K562 (cell line): ENCODE measurements at regions not wholly inside any gene's neighbourhood (a gene's known extent, or its start where the extent isn't known, plus 50 kb on each side); places are given as distances from the start of the nearest gene placed in this dataset.

ENCODE experiments used
- ATAC-seq: fragments of 200-7000 bp; cut with Tn5 transposase; 3 replicates; pipeline ENCODE4 v1.9.1; 2020; ENCODE audit warnings: moderate library complexity
- BruUV-seq: library from RNA; stranded (reverse); fragments of 400-500 nt; replicated peaks from 2 replicates; lab custom pipeline; 2021; lab: Mats Ljungman, UMichigan
- CTCF ChIA-PET: fragments of 300-600 bp; formaldehyde crosslinking; extraction: SDS; loops from one replicate; lab custom pipeline; 2021; ENCODE audit warnings: low intra/inter-chr PET ratio; lab: Yijun Ruan, JAX
- POLR2A ChIA-PET: fragments of 300-600, 350-650 bp; sonication (Branson Sonifier 250); formaldehyde crosslinking; extraction: SDS; loops from one replicate; lab custom pipeline; 2021; ENCODE audit warnings: antibody characterized with exemption, inconsistent platforms; lab: Yijun Ruan, JAX
- DNase-seq, 4 experiments: peaks; one replicate each; pipeline versions ENCODE4 v3.0.0 to v3.0.0-alpha.2; 2011 to 2018; ENCODE audit warnings: low spot score in 3 of 4, mixed read lengths in 3 of 4; ENCODE audit errors: extremely low read depth in 1 of 4
- FAIRE-seq: peaks from 2 replicates; lab custom pipeline; 2011; peaks lifted over from hg19 to GRCh38; lab: Jason Lieb, UNC
- H2AFZ ChIP-seq: 2 replicates; pipeline ENCODE4 v1.6.0; 2011; ENCODE audit warnings: low read depth, low read length, control low read depth, inconsistent platforms
- H3K27ac ChIP-seq: fragments of 200-600 bp; 3 replicates; pipeline ENCODE4 v1.8.0; 2011; ENCODE audit warnings: low read depth, mild to moderate bottlenecking, control low read depth, inconsistent platforms, low read length, moderate library complexity, mixed read lengths; ENCODE audit errors: extremely low read depth
- H3K27me3 ChIP-seq, 2 experiments: fragments of 300-600 bp in 1 of 2; 2 replicates in 1 of 2; 3 replicates in 1 of 2; pipeline versions ENCODE4 v1.6.0 to v1.8.0; 2011; ENCODE audit warnings: inconsistent platforms in 2 of 2, low read length in 2 of 2, mild to moderate bottlenecking in 1 of 2, mixed read lengths in 1 of 2, moderate library complexity in 1 of 2; ENCODE audit not compliant: control insufficient read depth in 2 of 2, insufficient read depth in 2 of 2
- H3K36me3 ChIP-seq: fragments of 300-600 bp; 3 replicates; pipeline ENCODE4 v1.8.0; 2011; ENCODE audit warnings: mild to moderate bottlenecking, low read length, inconsistent platforms; ENCODE audit not compliant: control insufficient read depth, insufficient read depth
- H3K4me1 ChIP-seq, 2 experiments: fragments of 200-600 bp in 1 of 2; replicated peaks in 1 of 2; 2 replicates in 1 of 2; 3 replicates in 1 of 2; pipeline versions ENCODE4 v1.5.1 to v1.8.0; 2011; ENCODE audit warnings: inconsistent platforms in 2 of 2, low read length in 2 of 2, mild to moderate bottlenecking in 1 of 2, mixed read lengths in 1 of 2, moderate library complexity in 1 of 2; ENCODE audit not compliant: control insufficient read depth in 2 of 2, insufficient read depth in 2 of 2
- H3K4me2 ChIP-seq: 2 replicates; pipeline ENCODE4 v1.6.1; 2011; ENCODE audit warnings: low read length, control low read depth, inconsistent platforms, mixed read lengths; ENCODE audit not compliant: insufficient read depth
- H3K4me3 ChIP-seq: fragments of 200-600 bp; sonication (generic), shearing (Covaris generic); 2 replicates; pipeline ENCODE4 v1.5.1; 2016; ENCODE audit warnings: control low read depth, inconsistent platforms
- H3K79me2 ChIP-seq: fragments of 200-600 bp; 3 replicates; pipeline ENCODE4 v1.8.0; 2011; ENCODE audit warnings: low read length, inconsistent platforms; ENCODE audit not compliant: control insufficient read depth, insufficient read depth
- H3K9ac ChIP-seq, 2 experiments: 2 replicates each; pipeline versions ENCODE4 v1.6.0 to v1.6.1; 2011; ENCODE audit warnings: low read depth in 2 of 2, low read length in 2 of 2, control low read depth in 1 of 2, inconsistent platforms in 1 of 2, mild to moderate bottlenecking in 1 of 2, mixed read lengths in 1 of 2; ENCODE audit not compliant: insufficient read depth in 1 of 2
- H3K9me1 ChIP-seq: one replicate; pipeline ENCODE4 v1.6.0; 2011; ENCODE audit warnings: inconsistent platforms, mild to moderate bottlenecking, low read length, moderate library complexity; ENCODE audit not compliant: control insufficient read depth, insufficient read depth
- H3K9me3 ChIP-seq: replicated peaks from 2 replicates; pipeline ENCODE4 v1.5.1; 2011; ENCODE audit warnings: low read depth, low read length, inconsistent platforms; ENCODE audit not compliant: control insufficient read depth, insufficient read depth
- H4K20me1 ChIP-seq: replicated peaks from 2 replicates; pipeline ENCODE4 v1.6.1; 2011; ENCODE audit warnings: low read length, inconsistent platforms, mixed read lengths; ENCODE audit not compliant: control insufficient read depth, insufficient read depth
- ATF3 ChIP-seq, 2 experiments: fragments of 450-650 bp in 1 of 2; sonication (generic) in 1 of 2; formaldehyde crosslinking in 1 of 2; IDR thresholded peaks in 1 of 2; conservative IDR thresholded peaks in 1 of 2; 2 replicates each; pipeline versions ENCODE4 v1.6.1 to v1.8.1; 2016 to 2023; ENCODE audit warnings: mild to moderate bottlenecking in 2 of 2, moderate library complexity in 2 of 2, inconsistent platforms in 1 of 2, missing genetic modification reagents in 1 of 2
- CBFA2T3 ChIP-seq: fragments of 450-650 bp; IDR thresholded peaks from 2 replicates; pipeline ENCODE4 v1.6.1; 2017
- CCNT2 ChIP-seq: IDR thresholded peaks from 2 replicates; pipeline ENCODE4 v1.6.1; 2011; ENCODE audit warnings: borderline replicate concordance, low read depth, mild to moderate bottlenecking, moderate library complexity, mixed read lengths, low read length; ENCODE audit not compliant: insufficient read length; ENCODE audit errors: extremely low read depth
- CHCHD3 ChIP-seq: fragments of 250-450 bp; sonication (Bioruptor Pico); IDR thresholded peaks from 2 replicates; pipeline ENCODE4 v2.1.2; 2022; ENCODE audit warnings: mild to moderate bottlenecking
- CREB5 ChIP-seq: fragments of 250-450 bp; sonication (Bioruptor Pico); IDR thresholded peaks from 2 replicates; pipeline ENCODE4 v1.5.0; 2020; ENCODE audit warnings: mild to moderate bottlenecking
- ETV1 ChIP-seq: fragments of 450-650 bp; conservative IDR thresholded peaks from 2 replicates; pipeline ENCODE4 v1.6.1; 2016; ENCODE audit warnings: missing genetic modification characterization, control low read depth, low read depth, missing compliant biosample characterization
- HDAC8 ChIP-seq: fragments of 450-650 bp; IDR thresholded peaks from 2 replicates; pipeline ENCODE4 v1.6.1; 2016; ENCODE audit warnings: mild to moderate bottlenecking, missing genetic modification characterization, moderate library complexity, missing compliant biosample characterization
- NCOA4 ChIP-seq: fragments of 450-650 bp; IDR thresholded peaks from 2 replicates; pipeline ENCODE4 v1.6.1; 2018; ENCODE audit warnings: mild to moderate bottlenecking; ENCODE audit not compliant: partially characterized antibody
- RERE ChIP-seq: sonication (generic); formaldehyde crosslinking; IDR thresholded peaks from 2 replicates; pipeline ENCODE4 v1.8.0; 2023; ENCODE audit warnings: missing genetic modification reagents, mild to moderate bottlenecking, borderline replicate concordance
- YBX1 ChIP-seq: fragments of 450-650 bp; IDR thresholded peaks from 2 replicates; pipeline ENCODE4 v1.7.1; 2016; ENCODE audit warnings: mild to moderate bottlenecking
- WGBS: fragments of 100-300 bp; shearing (Covaris generic); methylation state at CpG from one replicate; pipeline ENCODE4 v1.1.6; 2016; ENCODE audit warnings: low coverage, mixed read lengths; ENCODE audit not compliant: insufficient coverage; ENCODE audit errors: missing lambda C conversion rate; 5-methylcytosine and 5-hydroxymethylcytosine counted together
- in situ Hi-C: fragments of 300-500 bp; cut with MboI; formaldehyde crosslinking; loops from 4 replicates; pipeline ENCODE4 v1.15.0; 2018; ENCODE audit warnings: inconsistent platforms, mixed read lengths
- intact Hi-C: fragments of 100-400 bp; cut with micrococcal nuclease; formaldehyde crosslinking; loops from 2 replicates; pipeline ENCODE4 v1.14.2; 2022
- TF ChIP-seq, protein P1 (sequence below): fragments of 450-650 bp; IDR thresholded peaks from 2 replicates; pipeline ENCODE4 v1.6.1; 2017; ENCODE audit warnings: antibody characterized with exemption
- TF ChIP-seq, protein P2 (sequence below): sonication (generic); formaldehyde crosslinking; IDR thresholded peaks from 2 replicates; pipeline ENCODE4 v1.8.1; 2023; ENCODE audit warnings: mild to moderate bottlenecking, missing genetic modification reagents

DNA sequence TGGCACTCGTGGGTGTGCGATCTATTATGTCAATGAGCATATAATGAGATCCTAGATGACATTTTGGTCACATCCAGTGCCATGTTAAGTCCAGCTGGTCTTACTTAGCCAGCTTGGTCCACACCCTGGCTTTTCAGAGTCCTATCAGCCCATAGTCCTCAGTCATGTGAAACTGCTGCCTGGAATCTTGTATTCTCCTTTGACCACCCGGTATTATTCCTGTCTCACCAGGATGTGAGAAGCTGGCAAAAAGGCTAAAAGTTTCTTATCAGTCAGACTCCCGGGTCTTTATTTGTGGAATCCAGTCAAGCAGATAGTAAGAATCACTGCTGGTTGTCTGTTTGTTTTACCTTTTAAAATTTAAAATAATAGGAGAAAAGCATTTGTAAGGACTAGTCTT is 705.6 kb upstream of the GHITM start:
- H3K4me2 ChIP-seq: no peak overlapping the region
- no peaks in the 10 kb centered on the region for H3K9me1 ChIP-seq
- DNase-seq: no peak
- 0% methylated on average over 4 of the region's 4 CpGs for WGBS
- H3K9me3 ChIP-seq: no peaks in the 10 kb centered on the region
- intact Hi-C loops: no loop called here
- POLR2A ChIA-PET: no interaction called here
- ATAC-seq: no peak
- H3K4me1 ChIP-seq: no peaks in the 10 kb centered on the region
- no peak for FAIRE-seq
- H3K79me2 ChIP-seq: no peaks in the 10 kb centered on the region
- H3K4me3 ChIP-seq: no peak overlapping the region
- H3K27me3 ChIP-seq: no peaks in the 10 kb centered on the region
- no peaks in the 10 kb centered on the region for H3K36me3 ChIP-seq
- CTCF ChIA-PET: no interaction called here
- H3K9ac ChIP-seq: no peak overlapping the region
- in situ Hi-C loops: no loop called here
- H2AFZ ChIP-seq: no peak overlapping the region
- no peaks in the 10 kb centered on the region for H4K20me1 ChIP-seq
- BruUV-seq: no TSS peak
- H3K27ac ChIP-seq: no peak overlapping the region
- TF ChIP-seq, protein P1, sequence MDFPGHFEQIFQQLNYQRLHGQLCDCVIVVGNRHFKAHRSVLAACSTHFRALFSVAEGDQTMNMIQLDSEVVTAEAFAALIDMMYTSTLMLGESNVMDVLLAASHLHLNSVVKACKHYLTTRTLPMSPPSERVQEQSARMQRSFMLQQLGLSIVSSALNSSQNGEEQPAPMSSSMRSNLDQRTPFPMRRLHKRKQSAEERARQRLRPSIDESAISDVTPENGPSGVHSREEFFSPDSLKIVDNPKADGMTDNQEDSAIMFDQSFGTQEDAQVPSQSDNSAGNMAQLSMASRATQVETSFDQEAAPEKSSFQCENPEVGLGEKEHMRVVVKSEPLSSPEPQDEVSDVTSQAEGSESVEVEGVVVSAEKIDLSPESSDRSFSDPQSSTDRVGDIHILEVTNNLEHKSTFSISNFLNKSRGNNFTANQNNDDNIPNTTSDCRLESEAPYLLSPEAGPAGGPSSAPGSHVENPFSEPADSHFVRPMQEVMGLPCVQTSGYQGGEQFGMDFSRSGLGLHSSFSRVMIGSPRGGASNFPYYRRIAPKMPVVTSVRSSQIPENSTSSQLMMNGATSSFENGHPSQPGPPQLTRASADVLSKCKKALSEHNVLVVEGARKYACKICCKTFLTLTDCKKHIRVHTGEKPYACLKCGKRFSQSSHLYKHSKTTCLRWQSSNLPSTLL: no peak
- TF ChIP-seq NCOA4 (no peak), HDAC8 (tag) (no peak), RERE (CRISPR knock-in tag) (no peak), CBFA2T3 (no peak), ATF3 (IDR thresholded peaks at IDR 0.05) (no peak), ATF3 (CRISPR knock-in tag; conservative IDR thresholded peaks at IDR 0.05) (no peak), YBX1 (no peak), CREB5 (CRISPR knock-in tag) (no peak), CCNT2 (no peak), CHCHD3 (CRISPR knock-in tag) (no peak), ETV1 (tag) (no peak)
- TF ChIP-seq, protein P2, sequence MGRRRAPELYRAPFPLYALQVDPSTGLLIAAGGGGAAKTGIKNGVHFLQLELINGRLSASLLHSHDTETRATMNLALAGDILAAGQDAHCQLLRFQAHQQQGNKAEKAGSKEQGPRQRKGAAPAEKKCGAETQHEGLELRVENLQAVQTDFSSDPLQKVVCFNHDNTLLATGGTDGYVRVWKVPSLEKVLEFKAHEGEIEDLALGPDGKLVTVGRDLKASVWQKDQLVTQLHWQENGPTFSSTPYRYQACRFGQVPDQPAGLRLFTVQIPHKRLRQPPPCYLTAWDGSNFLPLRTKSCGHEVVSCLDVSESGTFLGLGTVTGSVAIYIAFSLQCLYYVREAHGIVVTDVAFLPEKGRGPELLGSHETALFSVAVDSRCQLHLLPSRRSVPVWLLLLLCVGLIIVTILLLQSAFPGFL (CRISPR knock-in tag): no peak
